MM.1S (cell line): ENCODE measurements at regions not wholly inside any gene's neighbourhood (a gene's known extent, or its start where the extent isn't known, plus 50 kb on each side); places are given as distances from the start of the nearest gene placed in this dataset.

Experiments used
- EZH2 ChIP-seq: fragments of 300-600 bp; sonication (generic); optimal IDR thresholded peaks from 2 replicates; pipeline ENCODE3; 2017; ENCODE audit warnings: low read depth, mild to moderate bottlenecking, antibody characterized with exemption, low read length, mixed read lengths
- EZH2phosphoT487 ChIP-seq: fragments of 300-600 bp; sonication (generic); IDR thresholded peaks from 2 replicates; pipeline ENCODE4 v1.6.1; 2018; ENCODE audit warnings: antibody characterized with exemption, low read length
- TF ChIP-seq, protein P1 (sequence below): fragments of 300-600 bp; sonication (generic); IDR thresholded peaks from 2 replicates; pipeline ENCODE4 v1.5.1; 2016; ENCODE audit warnings: antibody characterized with exemption, low read length, mixed read lengths

DNA sequence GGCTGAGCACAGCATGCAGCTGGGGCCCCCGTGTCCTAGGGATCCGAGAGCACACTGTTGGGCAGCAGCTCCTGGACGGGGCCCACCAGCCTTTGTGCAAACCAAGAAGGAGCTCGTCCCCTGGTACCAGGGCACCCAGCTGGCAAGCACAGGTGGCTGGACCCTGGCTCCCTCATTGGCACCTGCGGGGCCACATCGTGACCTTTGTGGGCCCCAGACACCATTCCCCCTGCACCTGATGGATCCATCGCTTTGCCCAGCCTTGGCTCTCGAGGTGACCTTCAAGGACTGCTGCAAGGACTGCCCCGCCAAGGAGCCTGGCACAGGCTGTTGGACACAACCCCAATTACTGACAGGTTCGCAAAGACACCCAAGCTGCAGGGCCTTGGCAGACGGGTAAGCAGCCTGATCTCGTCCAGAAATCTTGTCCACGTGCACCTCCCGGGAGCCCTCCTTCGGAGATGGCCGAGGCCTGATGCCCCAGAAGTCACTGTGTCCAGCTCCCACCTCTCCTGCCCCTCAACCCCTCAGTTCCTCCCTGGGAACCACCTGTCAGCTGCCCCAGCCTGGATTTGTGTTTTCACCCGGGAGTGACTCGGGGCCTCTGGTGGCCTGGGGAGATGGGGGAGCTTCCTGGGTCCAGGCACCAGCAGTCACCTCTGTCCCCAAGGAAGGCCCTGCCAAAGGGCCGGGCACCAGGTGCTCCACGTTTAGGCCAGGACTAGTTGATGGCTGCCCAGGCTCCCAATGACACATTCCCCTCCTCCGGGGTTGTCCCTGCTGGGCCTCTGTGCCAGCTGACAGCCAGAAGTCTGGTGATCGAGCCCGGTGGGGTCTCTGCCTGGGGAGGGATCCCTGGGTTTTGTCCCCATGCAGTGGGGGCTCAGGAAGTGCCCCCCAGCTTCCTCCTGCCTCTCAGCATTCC, 137.1 kb upstream of the PPP1R26 start:
- TF ChIP-seq, protein P1, sequence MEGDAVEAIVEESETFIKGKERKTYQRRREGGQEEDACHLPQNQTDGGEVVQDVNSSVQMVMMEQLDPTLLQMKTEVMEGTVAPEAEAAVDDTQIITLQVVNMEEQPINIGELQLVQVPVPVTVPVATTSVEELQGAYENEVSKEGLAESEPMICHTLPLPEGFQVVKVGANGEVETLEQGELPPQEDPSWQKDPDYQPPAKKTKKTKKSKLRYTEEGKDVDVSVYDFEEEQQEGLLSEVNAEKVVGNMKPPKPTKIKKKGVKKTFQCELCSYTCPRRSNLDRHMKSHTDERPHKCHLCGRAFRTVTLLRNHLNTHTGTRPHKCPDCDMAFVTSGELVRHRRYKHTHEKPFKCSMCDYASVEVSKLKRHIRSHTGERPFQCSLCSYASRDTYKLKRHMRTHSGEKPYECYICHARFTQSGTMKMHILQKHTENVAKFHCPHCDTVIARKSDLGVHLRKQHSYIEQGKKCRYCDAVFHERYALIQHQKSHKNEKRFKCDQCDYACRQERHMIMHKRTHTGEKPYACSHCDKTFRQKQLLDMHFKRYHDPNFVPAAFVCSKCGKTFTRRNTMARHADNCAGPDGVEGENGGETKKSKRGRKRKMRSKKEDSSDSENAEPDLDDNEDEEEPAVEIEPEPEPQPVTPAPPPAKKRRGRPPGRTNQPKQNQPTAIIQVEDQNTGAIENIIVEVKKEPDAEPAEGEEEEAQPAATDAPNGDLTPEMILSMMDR = no peak
- no peak for TF ChIP-seq EZH2phosphoT487
- no peak for TF ChIP-seq EZH2
